HG03280 (cell line): ENCODE measurements at regions not wholly inside any gene's neighbourhood (a gene's known extent, or its start where the extent isn't known, plus 50 kb on each side); places are given as distances from the start of the nearest gene placed in this dataset.
A peak's percentile ranks its signal among the peaks of the same experiment; 100 is the strongest.
"Not testable (repeated sequence)": the region's sequence is repeated elsewhere in the genome, so short reads cannot be mapped to it uniquely, and the experiment has no call there.

Experiments
- ATAC-seq: cut with Tn5 transposase; IDR thresholded peaks from one replicate; pipeline ENCODE4 v1.9.1; 2021; ENCODE audit warnings: mild to moderate bottlenecking, moderate library complexity; ENCODE audit not compliant: unreplicated experiment

- ATAC-seq, result not testable (repeated sequence)
Measured at GRCh38 chr6:27827477-27827876, 84.7 kb downstream of the OR2B2 start.

DNA sequence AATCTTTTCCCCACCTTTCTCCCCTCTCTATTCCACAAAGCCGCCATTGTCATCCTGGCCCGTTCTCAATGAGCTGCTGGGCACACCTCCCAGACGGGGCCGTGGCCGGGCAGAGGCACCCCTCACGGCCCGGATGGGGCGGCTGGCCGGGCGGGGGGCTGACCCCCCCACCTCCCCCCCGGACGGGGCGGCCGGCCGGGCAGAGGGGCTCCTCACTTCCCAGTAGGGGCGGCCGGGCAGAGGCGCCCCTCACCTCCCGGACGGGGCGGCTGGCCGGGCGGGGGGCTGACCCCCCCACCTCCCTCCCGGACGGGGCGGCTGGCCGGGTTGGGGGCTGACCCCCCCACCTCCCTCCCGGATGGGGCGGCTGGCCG, 85.6 kb downstream of the OR2B2 start:
- ATAC-seq, result not testable (repeated sequence)

- not testable (repeated sequence) for ATAC-seq
Measured at GRCh38 chr6:27825848-27826611, 86.2 kb downstream of the OR2B2 start.

DNA sequence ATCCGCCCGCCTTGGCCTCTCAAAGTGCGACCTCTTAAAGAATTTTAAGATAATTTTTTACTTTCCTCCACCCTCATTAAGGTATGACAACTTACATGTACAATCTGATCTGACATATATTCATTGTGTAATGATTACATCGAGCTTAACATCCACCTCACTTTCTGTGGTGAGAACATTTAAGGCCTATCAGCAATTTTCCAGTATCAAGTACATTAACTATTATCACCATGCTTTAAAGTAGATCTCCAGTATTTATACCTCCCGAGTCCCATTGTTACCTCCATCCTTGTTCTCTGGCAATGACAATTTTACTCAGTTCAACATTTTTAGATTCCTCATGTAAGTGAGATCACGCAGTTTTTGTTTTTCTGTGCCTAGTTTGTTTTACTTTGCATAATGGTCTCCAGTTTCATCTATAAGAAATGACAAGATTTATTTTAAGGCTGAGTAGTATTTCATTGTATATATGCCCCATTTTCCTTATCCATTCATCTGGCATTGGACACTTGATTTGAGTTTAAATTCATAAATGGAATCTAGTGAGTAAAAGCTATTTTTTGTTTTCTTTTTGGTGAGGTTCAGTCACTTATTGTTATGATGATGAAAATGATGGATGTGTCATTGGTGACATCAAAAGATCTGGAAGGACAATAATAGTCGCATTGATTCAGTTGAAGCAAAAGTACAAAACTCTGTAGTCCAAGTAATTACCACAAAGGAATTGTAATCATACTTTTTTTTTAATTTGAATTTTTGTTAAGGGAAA, 87.0 kb downstream of the OR2B2 start:
- ATAC-seq, result peak; percentile 13

DNA sequence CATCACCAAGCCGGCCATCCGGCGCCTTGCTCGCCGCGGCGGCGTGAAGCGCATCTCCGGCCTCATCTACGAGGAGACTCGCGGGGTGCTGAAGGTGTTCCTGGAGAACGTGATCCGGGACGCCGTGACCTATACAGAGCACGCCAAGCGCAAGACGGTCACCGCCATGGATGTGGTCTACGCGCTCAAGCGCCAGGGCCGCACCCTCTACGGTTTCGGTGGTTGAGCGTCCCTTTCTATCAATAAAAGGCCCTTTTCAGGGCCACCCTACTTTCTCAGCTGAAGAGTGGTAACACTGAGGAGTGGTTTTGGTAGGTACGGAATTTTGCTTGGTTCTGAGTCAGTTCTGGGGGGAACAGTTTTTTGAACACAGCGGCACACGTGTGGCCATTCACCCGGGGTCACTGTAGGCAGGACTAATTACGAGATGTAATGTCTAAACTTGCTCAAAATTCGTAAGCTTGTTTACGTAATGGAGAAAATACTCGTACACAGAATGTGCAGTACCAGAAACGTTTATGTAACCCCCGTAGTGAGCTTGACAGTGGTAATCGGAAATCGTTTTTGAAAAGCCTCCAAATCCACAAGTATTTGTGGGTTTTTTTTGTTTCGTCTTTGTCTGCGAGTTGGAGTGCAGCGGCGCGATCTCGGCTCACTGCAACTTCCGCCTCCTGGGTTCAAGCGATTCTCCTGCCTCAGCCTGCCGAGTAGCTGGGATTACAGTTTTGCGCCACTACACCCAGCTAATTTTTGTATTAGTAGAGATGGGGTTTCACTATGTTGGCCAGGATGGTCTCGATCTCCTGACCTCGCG, 87.8 kb downstream of the OR2B2 start:
- not testable (repeated sequence) for ATAC-seq

DNA sequence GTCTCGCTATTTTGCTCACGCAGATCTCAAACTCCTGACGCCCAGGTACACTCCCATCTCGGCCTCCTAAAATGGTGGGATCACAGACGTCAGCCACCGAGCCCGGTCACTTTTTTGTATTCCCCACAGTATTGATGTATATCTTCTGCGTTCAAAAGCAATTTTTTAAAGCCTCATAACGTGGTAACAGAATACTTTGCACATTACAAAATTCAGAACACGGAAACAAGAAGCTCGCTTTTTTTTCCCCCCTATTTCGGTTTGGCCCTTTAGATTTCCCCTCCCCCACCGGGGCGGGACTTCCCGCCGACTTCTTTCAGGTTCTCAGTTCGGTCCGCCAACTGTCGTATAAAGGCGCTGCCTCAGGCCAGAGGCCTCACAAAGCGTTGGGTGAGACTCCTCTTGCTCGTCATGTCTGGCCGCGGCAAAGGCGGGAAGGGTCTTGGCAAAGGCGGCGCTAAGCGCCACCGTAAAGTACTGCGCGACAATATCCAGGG, 88.4 kb downstream of the OR2B2 start:
- peak; percentile 69 for ATAC-seq

GRCh38 chr6:27816906-27817305, 95.3 kb downstream of the OR2B2 start:
- no peak for ATAC-seq

GRCh38 chr6:27814665-27815424, 97.4 kb downstream of the OR2B2 start:
- peak; percentile 56 for ATAC-seq

- ATAC-seq, result peak; percentile 8
Measured at GRCh38 chr6:27814415-27814664, 97.9 kb downstream of the OR2B2 start.

DNA sequence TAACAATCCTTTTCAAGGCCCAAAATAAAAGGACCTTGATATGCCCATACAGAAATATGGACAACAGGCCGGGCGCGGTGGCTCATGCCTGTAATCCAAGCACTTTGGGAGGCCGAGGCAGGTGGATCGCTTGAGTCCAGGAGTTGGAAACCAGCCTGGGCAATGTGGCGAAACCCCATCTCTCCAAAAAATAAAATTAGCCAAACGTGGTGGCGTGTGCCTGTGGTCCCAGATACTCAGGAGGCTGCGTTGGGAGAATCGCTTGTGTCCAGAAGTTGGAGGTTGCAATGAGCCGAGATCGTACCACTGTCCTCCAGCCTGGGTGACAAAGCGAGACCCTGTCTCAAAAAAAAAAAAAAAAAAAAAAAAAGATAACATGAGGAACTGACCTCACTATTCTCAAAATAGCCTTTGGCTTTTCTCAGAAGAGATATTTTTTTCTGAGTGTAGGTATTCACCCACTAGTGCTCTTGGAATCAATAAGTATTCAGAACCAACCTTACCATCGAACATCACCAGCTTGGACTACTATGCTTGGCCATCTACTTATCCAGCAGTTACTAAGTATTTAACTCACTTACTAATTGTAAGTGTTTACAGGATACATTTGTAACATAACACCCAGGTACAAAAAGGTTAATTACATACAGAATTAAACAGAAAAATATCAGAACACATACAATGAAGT, 99.2 kb downstream of the OR2B2 start:
- ATAC-seq, result no peak

- no peak for ATAC-seq
Measured at GRCh38 chr6:27812078-27812804, 100.0 kb downstream of the OR2B2 start.

DNA sequence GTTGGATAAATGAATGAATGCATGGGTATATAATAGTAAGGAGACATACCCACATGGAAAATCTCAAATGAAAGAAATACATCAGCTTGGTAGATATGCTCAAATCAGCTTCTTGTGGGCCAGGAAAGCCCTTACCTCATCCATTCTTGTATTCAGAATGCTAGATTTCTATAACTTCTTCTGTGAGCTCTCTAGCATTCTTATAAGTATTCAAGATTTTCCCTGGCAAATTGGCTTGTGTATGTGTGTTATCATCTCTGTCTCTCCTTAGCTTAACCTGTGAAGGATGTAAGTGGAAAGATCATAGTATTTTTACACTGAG, 100.8 kb downstream of the OR2B2 start:
- ATAC-seq, result no peak

DNA sequence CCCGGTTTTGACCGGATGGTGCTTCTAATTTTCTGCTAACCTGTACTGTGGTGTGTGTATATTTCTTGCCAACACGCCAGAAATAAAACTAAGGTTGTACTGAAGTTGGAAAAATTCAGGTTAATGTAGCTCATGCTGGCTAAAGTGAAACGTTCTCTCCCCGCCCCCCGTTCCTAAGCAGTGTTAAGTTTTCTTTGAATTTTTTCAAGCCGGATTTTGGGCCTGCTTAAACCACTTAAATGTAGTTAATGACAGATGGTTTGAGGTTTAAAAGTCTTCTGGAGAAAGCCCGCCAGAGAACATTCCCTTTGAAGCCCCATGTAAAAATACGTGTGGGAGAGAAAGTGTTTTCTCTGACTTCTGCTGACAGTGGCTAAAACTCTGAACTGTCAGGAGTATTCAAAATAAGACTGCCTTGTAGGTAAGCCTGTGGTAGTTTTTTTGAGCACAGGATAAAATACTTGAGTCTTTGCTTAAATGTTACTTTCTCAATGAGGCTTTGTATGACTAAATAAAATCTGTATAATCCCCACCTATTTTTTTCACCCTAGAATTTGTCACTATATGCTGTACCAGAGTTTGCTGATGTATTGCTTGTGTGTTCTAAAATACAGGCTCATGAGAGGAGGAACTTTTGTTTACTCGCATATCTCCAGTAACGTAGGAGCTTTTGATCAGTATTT, 101.3 kb downstream of the OR2B2 start:
- ATAC-seq, result no peak

DNA sequence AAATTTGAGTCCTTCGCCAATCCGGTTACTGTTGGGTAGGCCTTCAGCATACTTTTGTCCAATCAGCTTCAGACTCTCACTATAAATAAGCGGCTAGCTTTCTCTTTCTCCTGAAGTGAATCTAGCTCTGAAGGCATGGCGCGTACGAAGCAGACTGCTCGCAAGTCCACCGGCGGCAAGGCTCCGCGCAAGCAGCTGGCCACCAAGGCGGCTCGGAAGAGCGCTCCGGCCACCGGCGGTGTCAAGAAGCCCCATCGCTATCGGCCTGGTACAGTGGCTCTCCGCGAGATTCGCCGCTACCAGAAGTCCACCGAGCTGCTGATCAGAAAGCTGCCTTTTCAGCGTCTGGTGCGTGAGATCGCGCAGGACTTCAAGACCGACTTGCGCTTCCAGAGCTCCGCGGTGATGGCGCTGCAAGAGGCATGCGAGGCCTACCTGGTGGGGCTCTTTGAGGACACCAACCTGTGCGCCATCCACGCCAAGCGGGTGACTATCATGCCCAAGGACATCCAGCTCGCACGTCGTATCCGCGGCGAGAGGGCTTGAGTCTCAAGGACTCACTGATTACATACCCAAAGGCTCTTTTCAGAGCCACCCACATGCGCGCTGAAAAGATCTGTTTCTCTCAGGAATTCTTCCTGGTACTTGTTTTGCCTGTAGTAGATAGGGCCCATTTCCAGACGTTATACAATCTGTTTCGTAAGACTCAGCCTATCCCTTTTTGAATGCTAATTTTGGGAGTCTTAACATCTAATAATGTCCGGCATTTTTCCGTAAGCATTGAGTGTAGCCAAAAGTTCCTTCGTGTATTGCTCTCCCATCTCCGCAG, 102.0 kb downstream of the OR2B2 start:
- ATAC-seq, result peak; percentile 35

DNA sequence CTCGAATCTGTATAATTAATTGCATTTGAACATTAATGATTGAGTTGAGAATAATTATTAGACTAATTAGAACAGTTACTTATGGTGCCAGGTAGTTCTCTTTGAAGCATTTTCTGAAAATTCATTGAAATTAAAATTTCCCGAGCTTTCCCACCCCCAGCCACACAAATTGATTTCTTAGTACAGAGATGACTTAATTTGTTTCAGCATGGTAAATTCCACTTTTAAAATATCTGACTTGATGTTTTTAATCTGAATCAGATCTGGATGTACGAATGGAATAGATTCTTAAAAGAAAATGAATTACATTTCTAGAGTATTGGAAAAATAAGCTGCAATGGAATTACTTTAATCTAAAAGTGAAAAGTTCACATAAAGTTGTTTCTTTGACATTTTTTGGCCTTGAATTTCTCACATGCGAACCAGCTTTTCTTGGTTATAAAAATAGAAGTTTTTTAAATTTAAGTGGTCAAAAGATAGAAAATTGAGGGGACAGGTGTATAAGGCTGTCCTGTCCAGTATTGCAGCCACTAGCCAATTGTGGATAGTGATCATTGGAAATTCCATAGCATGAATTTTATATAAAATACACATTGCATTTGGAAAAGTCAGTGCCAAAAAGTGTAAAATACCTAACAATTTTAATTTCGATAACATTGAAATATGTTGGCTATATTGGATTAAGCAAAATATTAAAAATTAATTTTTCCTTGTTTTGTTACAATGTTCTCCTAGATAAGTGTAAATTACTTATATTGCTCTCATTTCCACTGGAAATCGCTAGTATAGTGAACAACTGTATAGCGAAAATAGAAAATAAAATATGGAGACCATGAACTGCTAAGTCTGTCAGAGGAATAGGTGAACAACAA, 102.9 kb downstream of the OR2B2 start:
- ATAC-seq, result no peak

DNA sequence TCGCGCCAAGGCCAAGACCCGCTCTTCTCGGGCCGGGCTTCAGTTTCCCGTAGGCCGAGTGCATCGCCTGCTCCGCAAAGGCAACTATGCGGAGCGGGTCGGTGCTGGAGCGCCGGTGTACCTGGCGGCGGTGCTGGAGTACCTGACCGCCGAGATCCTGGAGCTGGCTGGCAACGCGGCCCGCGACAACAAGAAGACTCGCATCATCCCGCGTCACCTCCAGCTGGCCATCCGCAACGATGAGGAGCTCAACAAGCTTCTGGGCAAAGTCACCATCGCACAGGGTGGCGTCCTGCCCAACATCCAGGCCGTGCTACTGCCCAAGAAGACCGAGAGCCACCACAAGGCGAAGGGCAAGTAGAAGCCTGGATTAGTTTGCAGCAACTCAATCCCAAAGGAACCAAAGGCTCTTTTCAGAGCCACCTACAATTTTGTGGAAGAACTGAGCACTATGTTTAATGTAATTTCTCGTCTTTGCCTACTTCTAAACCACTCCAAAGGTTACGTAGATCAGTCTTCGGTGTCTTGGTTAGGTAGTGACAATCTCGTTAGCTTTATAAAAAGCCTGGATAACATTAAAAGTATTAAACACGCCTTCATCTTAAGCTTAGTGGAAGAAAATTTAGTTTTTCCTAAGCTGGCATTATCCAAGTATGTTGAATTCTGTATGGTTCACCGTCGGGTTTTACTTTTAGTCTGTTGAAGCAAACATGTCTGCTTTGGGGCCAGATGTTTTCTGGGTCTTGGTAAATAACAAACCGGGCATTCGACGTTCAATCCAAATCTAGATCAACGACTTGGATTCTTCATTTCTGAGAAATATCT, 103.7 kb downstream of the OR2B2 start:
- ATAC-seq, result peak; percentile 7
